ENCODE measurements at regions not wholly inside any gene's neighbourhood (a gene's known extent, or its start where the extent isn't known, plus 50 kb on each side); places are given as distances from the start of the nearest gene placed in this dataset.

- TF ChIP-seq NFRKB (IDR thresholded peaks at IDR 0.05), result no peak
- no peak for TF ChIP-seq SP1 (IDR thresholded peaks at IDR 0.05)
- no peak for TF ChIP-seq BHLHE40 (IDR thresholded peaks at IDR 0.05; ENCODE audit: borderline replicate concordance)
- no peak for TF ChIP-seq ZNF384 (IDR thresholded peaks at IDR 0.05)
- no peak for TF ChIP-seq CTBP1 (IDR thresholded peaks at IDR 0.05; ENCODE audit: borderline replicate concordance)
- TF ChIP-seq FOXA1 (IDR thresholded peaks at IDR 0.05), result no peak
- TF ChIP-seq LEF1 (IDR thresholded peaks at IDR 0.05; ENCODE audit: borderline replicate concordance), result no peak
Measured at GRCh38 chr2:23058435-23058834, 326.5 kb upstream of the KLHL29 start.
